A549 (cell line): ENCODE measurements at regions not wholly inside any gene's neighbourhood (a gene's known extent, or its start where the extent isn't known, plus 50 kb on each side); places are given as distances from the start of the nearest gene placed in this dataset.

Experiments used
- ATAC-seq, 2 experiments: fragments of 200-7000 bp in 1 of 2; fragments of >200 bp in 1 of 2; cut with Nextera tagmentation in 1 of 2; cut with Tn5 transposase in 1 of 2; 3 replicates each; pipeline versions ENCODE4 v1.8.0 to v1.9.1; 2018 to 2020; ENCODE audit warnings: mild to moderate bottlenecking in 1 of 2, moderate library complexity in 1 of 2
- CTCF ChIA-PET: fragments of 300-600 bp; sonication (Branson Sonifier 250); formaldehyde crosslinking; extraction: SDS; loops from one replicate; lab custom pipeline; 2021; ENCODE audit warnings: antibody characterized with exemption, inconsistent platforms; lab: Yijun Ruan, JAX
- POLR2A ChIA-PET: fragments of 350-600 bp; formaldehyde crosslinking; extraction: SDS; loops from one replicate; lab custom pipeline; 2021; ENCODE audit warnings: antibody characterized with exemption, inconsistent platforms; lab: Yijun Ruan, JAX
- DNase-seq, 2 experiments: peaks; one replicate each; pipeline versions ENCODE4 v3.0.0 to v3.0.0-alpha.2; 2011 to 2016; ENCODE audit warnings: low read depth in 1 of 2, low spot score in 1 of 2
- FAIRE-seq: peaks from 2 replicates; lab custom pipeline; 2011; peaks lifted over from hg19 to GRCh38; lab: Jason Lieb, UNC
- H3K27ac ChIP-seq, 2 experiments: fragments of >200 bp; sonication (Bioruptor Twin); formaldehyde crosslinking; 3 replicates each; pipeline ENCODE4 v1.5.1; 2016 to 2017
- H3K4me1 ChIP-seq: fragments of >200 bp; sonication (Bioruptor Twin); formaldehyde crosslinking; 3 replicates; pipeline ENCODE4 v1.6.1; 2016
- H3K4me2 ChIP-seq: fragments of >200 bp; sonication (Bioruptor Twin); formaldehyde crosslinking; 3 replicates; pipeline ENCODE4 v1.6.1; 2016
- H3K4me3 ChIP-seq: fragments of >200 bp; sonication (Bioruptor Twin); formaldehyde crosslinking; 3 replicates; pipeline ENCODE4 v1.5.1; 2016
- H3K9me3 ChIP-seq: fragments of >200 bp; sonication (Bioruptor Twin); formaldehyde crosslinking; 3 replicates; pipeline ENCODE4 v1.6.1; 2016
- ATOH8 ChIP-seq: fragments of 250-450 bp; sonication (Bioruptor Pico); IDR thresholded peaks from 2 replicates; pipeline ENCODE4 v1.5.0; 2020; ENCODE audit warnings: low read depth, mild to moderate bottlenecking, moderate library complexity
- BHLHE40 ChIP-seq: IDR thresholded peaks from 2 replicates; pipeline ENCODE4 v1.6.1; 2012; ENCODE audit warnings: low read depth, low read length, inconsistent platforms
- CBX2 ChIP-seq: fragments of 200-600 bp; sonication (generic); IDR thresholded peaks from 2 replicates; pipeline ENCODE4 v1.6.1; 2016; ENCODE audit warnings: low read depth, mild to moderate bottlenecking, borderline replicate concordance
- CEBPB ChIP-seq, 2 experiments: fragments of >200 bp in 1 of 2; sonication (Bioruptor Twin) in 1 of 2; formaldehyde crosslinking in 1 of 2; IDR thresholded peaks; 2 replicates each; pipeline ENCODE4 v1.6.1; 2012 to 2016
- CHD4 ChIP-seq: fragments of 200-600 bp; sonication (generic); IDR thresholded peaks from 2 replicates; pipeline ENCODE4 v1.6.1; 2016; ENCODE audit warnings: antibody characterized with exemption, mild to moderate bottlenecking, borderline replicate concordance
- EHMT2 ChIP-seq: fragments of 200-600 bp; sonication (generic); IDR thresholded peaks from 2 replicates; pipeline ENCODE4 v1.6.1; 2016; ENCODE audit warnings: antibody characterized with exemption, low read depth, mild to moderate bottlenecking, moderate library complexity
- ELK1 ChIP-seq: fragments of 150-350 bp; IDR thresholded peaks from 2 replicates; pipeline ENCODE4 v1.6.1; 2014; ENCODE audit warnings: low read depth, mild to moderate bottlenecking, low read length
- ESRRA ChIP-seq: fragments of 150-350 bp; IDR thresholded peaks from 2 replicates; pipeline ENCODE4 v1.6.1; 2014; ENCODE audit warnings: mild to moderate bottlenecking, low read length, borderline replicate concordance
- GATA3 ChIP-seq: IDR thresholded peaks from 2 replicates; pipeline ENCODE4 v1.6.1; 2012; ENCODE audit warnings: borderline replicate concordance
- HOXB5 ChIP-seq: fragments of 250-450 bp; sonication (Bioruptor Pico); IDR thresholded peaks from 2 replicates; pipeline ENCODE4 v1.5.0; 2020; ENCODE audit warnings: mild to moderate bottlenecking, moderate library complexity
- JUN ChIP-seq, 2 experiments: fragments of >200 bp; sonication (Bioruptor Twin); formaldehyde crosslinking; IDR thresholded peaks; 2 replicates in 1 of 2; 3 replicates in 1 of 2; pipeline ENCODE4 v1.6.1; 2016 to 2017
- KDM5A ChIP-seq: fragments of 200-600 bp; sonication (generic); IDR thresholded peaks from 2 replicates; pipeline ENCODE4 v1.6.1; 2016; ENCODE audit warnings: antibody characterized with exemption, mild to moderate bottlenecking
- MAZ ChIP-seq: fragments of 150-350 bp; IDR thresholded peaks from 2 replicates; pipeline ENCODE4 v1.6.1; 2014; ENCODE audit warnings: antibody characterized with exemption, low read depth, low read length, borderline replicate concordance
- NPAS2 ChIP-seq: fragments of 250-450 bp; sonication (Bioruptor Pico); IDR thresholded peaks from 2 replicates; pipeline ENCODE4 v1.8.0; 2022; ENCODE audit warnings: mild to moderate bottlenecking, moderate library complexity, borderline replicate concordance
- NR3C1 ChIP-seq: fragments of >200 bp; sonication (Bioruptor Twin); formaldehyde crosslinking; IDR thresholded peaks from 3 replicates; pipeline ENCODE4 v1.6.1; 2017
- PHF8 ChIP-seq: fragments of 200-600 bp; sonication (generic); IDR thresholded peaks from 2 replicates; pipeline ENCODE4 v1.6.1; 2016; ENCODE audit warnings: low read depth, mild to moderate bottlenecking, antibody characterized with exemption, moderate library complexity, borderline replicate concordance
- POLR2A ChIP-seq: IDR thresholded peaks from 2 replicates; pipeline ENCODE4 v1.6.1; 2012; ENCODE audit warnings: mild to moderate bottlenecking, low read length
- POLR2AphosphoS2 ChIP-seq: conservative IDR thresholded peaks from 2 replicates; pipeline ENCODE4 v1.6.1; 2012; ENCODE audit warnings: low read length, improper control_type of control experiment, inconsistent platforms
- RAD21 ChIP-seq, 2 experiments: fragments of >200 bp in 1 of 2; sonication (Bioruptor Twin) in 1 of 2; formaldehyde crosslinking in 1 of 2; IDR thresholded peaks in 1 of 2; conservative IDR thresholded peaks in 1 of 2; 2 replicates in 1 of 2; 3 replicates in 1 of 2; pipeline ENCODE4 v1.6.1; 2012 to 2018; ENCODE audit warnings: inconsistent platforms in 1 of 2
- RCOR1 ChIP-seq: fragments of 150-350 bp; IDR thresholded peaks from 2 replicates; pipeline ENCODE4 v1.6.1; 2014; ENCODE audit warnings: antibody characterized with exemption, low read length, low read depth
- RFX5 ChIP-seq: fragments of 450-650 bp; IDR thresholded peaks from 2 replicates; pipeline ENCODE4 v1.7.1; 2014; ENCODE audit warnings: antibody characterized with exemption, mild to moderate bottlenecking, moderate library complexity
- SMC3 ChIP-seq: fragments of >200 bp; sonication (Bioruptor Twin); formaldehyde crosslinking; IDR thresholded peaks from 3 replicates; pipeline ENCODE4 v1.6.1; 2018; ENCODE audit warnings: inconsistent platforms
- SREBF2 ChIP-seq: fragments of 450-650 bp; IDR thresholded peaks from 2 replicates; pipeline ENCODE4 v1.6.1; 2014; ENCODE audit warnings: mild to moderate bottlenecking, moderate library complexity
- TP53 ChIP-seq: fragments of 250-450 bp; sonication (Bioruptor Pico); IDR thresholded peaks from 2 replicates; pipeline ENCODE4 v1.5.0; 2021; ENCODE audit warnings: mild to moderate bottlenecking, moderate library complexity
- ZC3H11A ChIP-seq: fragments of 450-650 bp; IDR thresholded peaks from 2 replicates; pipeline ENCODE4 v1.6.1; 2014; ENCODE audit warnings: antibody characterized with exemption, mild to moderate bottlenecking
- ZFP36 ChIP-seq: fragments of 450-650 bp; IDR thresholded peaks from 2 replicates; pipeline ENCODE4 v1.6.1; 2014; ENCODE audit warnings: borderline replicate concordance; ENCODE audit not compliant: partially characterized antibody
- WGBS: methylation state at CpG from one replicate; pipeline ENCODE4 v1.1.6; 2017; ENCODE audit errors: missing lambda C conversion rate; 5-methylcytosine and 5-hydroxymethylcytosine counted together

- no peak for TF ChIP-seq RCOR1
- no peak for TF ChIP-seq POLR2A
- no peak for TF ChIP-seq NR3C1
- TF ChIP-seq BHLHE40: no peak
- no peak for TF ChIP-seq MAZ
- TF ChIP-seq RFX5: no peak
- no peak for TF ChIP-seq CHD4
- TF ChIP-seq CEBPB (IDR thresholded peaks at IDR 0.05): no peak
- no peak for TF ChIP-seq EHMT2
- no peak for TF ChIP-seq ESRRA
- no peak for TF ChIP-seq ATOH8 (CRISPR knock-in tag)
- TF ChIP-seq PHF8: no peak
- TF ChIP-seq GATA3: no peak
- TF ChIP-seq ZFP36: no peak
- DNase-seq: no peak
Measured at GRCh38 chr10:28444031-28444430, 88.9 kb upstream of the WAC start.

GRCh38 chr10:28445516-28445915 lies 87.4 kb upstream of the WAC start:
- CTCF ChIA-PET: interaction anchor here (0.8 kb wide), 1 partner anchor 588 kb away, joined by 3 read pairs; no protein-coding TSS in a partner anchor
- no peak for DNase-seq

More at GRCh38 chr10:28444031-28444430, 88.9 kb upstream of the WAC start:
- Histone ChIP-seq H3K4me1 (no peaks in the 10 kb centered on the region), H3K4me3 (no peak overlapping the region), H3K27ac (no peak overlapping the region), H3K4me2 (no peak overlapping the region), H3K9me3 (no peaks in the 10 kb centered on the region)
- FAIRE-seq (no peak), ATAC-seq (no peak)
- 74% methylated on average over 3 of the region's 3 CpGs for WGBS
- POLR2A ChIA-PET: no interaction called here
- CTCF ChIA-PET: interaction anchor here (0.5 to 0.9 kb wide), 2 partner anchors 10 to 12 kb away, joined by 3 read pairs; no protein-coding TSS in a partner anchor

GRCh38 chr10:28449382-28449781 lies 83.5 kb upstream of the WAC start:
- ChIA-PET CTCF (interaction anchor here (0.8 to 2.1 kb wide), 3 partner anchors 17 to 39 kb away, joined by 3 to 4 read pairs (median 4); no protein-coding TSS in a partner anchor), POLR2A (interaction anchor here (0.5 kb wide), 1 partner anchor 1490 kb away, joined by 3 read pairs; no protein-coding TSS in a partner anchor)
- Histone ChIP-seq H3K9me3 (peaks cover 13% of the 10 kb centered on the region), H3K4me1 (no peaks in the 10 kb centered on the region), H3K27ac (no peak overlapping the region), H3K4me3 (no peak overlapping the region), H3K4me2 (no peak overlapping the region)
- DNase-seq: no peak
- no peak for ATAC-seq
- WGBS: 52% methylated on average over 1 of the region's 1 CpG
- TF ChIP-seq POLR2A: no peak
- no peak for TF ChIP-seq CBX2
- no peak for TF ChIP-seq HOXB5
- no peak for TF ChIP-seq SREBF2
- no peak for TF ChIP-seq TP53 (CRISPR knock-in tag)
- TF ChIP-seq RCOR1: no peak
- no peak for TF ChIP-seq SMC3
- no peak for TF ChIP-seq CHD4
- FAIRE-seq: no peak

More at GRCh38 chr10:28445516-28445915, 87.4 kb upstream of the WAC start:
- no peaks in the 10 kb centered on the region for H3K4me1 ChIP-seq
- no peak overlapping the region for H3K4me3 ChIP-seq
- no peak overlapping the region for H3K27ac ChIP-seq
- H3K4me2 ChIP-seq: no peak overlapping the region
- POLR2A ChIA-PET: no interaction called here
- ATAC-seq: no peak
- WGBS: 56% methylated on average over 6 of the region's 6 CpGs
- FAIRE-seq: no peak
- H3K9me3 ChIP-seq: no peaks in the 10 kb centered on the region
- TF ChIP-seq JUN (IDR thresholded peaks at IDR 0.05) (no peak), KDM5A (no peak), ZC3H11A (no peak), NPAS2 (CRISPR knock-in tag) (no peak), ELK1 (no peak), POLR2AphosphoS2 (no peak), RAD21 (conservative IDR thresholded peaks at IDR 0.05 in 1 of 2, IDR thresholded peaks at IDR 0.05 in 1 of 2) (no peak), TP53 (CRISPR knock-in tag) (no peak)
